Tibial nerve (tissue), 4 donors: ENCODE measurements at regions not wholly inside any gene's neighbourhood (a gene's known extent, or its start where the extent isn't known, plus 50 kb on each side); places are given as distances from the start of the nearest gene placed in this dataset.

Source experiments
- CTCF ChIP-seq, 5 experiments: fragments of 200-600 bp in 3 of 5; fragments of 450-650 bp in 2 of 5; sonication (generic) in 3 of 5; IDR thresholded peaks; one replicate each; pipeline ENCODE4 v1.5.1; 2016 to 2019; ENCODE audit warnings: antibody characterized with exemption in 5 of 5, mild to moderate bottlenecking in 3 of 5, moderate library complexity in 2 of 5
- EP300 ChIP-seq, 2 donors: sonication (generic); formaldehyde crosslinking; IDR thresholded peaks; one replicate each; pipeline ENCODE4 v1.6.1; 2017; ENCODE audit warnings: antibody characterized with exemption in 2 of 2, mild to moderate bottlenecking in 1 of 2
- POLR2A ChIP-seq, 2 donors: fragments of 450-650 bp; IDR thresholded peaks; one replicate each; pipeline ENCODE4 v1.6.1; 2017; ENCODE audit warnings: antibody characterized with exemption in 2 of 2, mild to moderate bottlenecking in 2 of 2, moderate library complexity in 2 of 2

- TF ChIP-seq CTCF (IDR thresholded peaks at IDR 0.05) = no peak
- TF ChIP-seq POLR2A (IDR thresholded peaks at IDR 0.05) = no peak
- TF ChIP-seq EP300 (IDR thresholded peaks at IDR 0.05) = no peak
These were observed 961.6 kb upstream of the MIR17HG start for GRCh38 chr13:90385781-90386489.
